HG02798 (cell line): ENCODE measurements at regions not wholly inside any gene's neighbourhood (a gene's known extent, or its start where the extent isn't known, plus 50 kb on each side); places are given as distances from the start of the nearest gene placed in this dataset.
"Not testable (repeated sequence)": the region's sequence is repeated elsewhere in the genome, so short reads cannot be mapped to it uniquely, and the experiment has no call there.

Source experiments
- ATAC-seq: cut with Tn5 transposase; IDR thresholded peaks from one replicate; pipeline ENCODE4 v1.9.1; 2021; ENCODE audit warnings: mild to moderate bottlenecking; ENCODE audit not compliant: unreplicated experiment, poor library complexity

DNA sequence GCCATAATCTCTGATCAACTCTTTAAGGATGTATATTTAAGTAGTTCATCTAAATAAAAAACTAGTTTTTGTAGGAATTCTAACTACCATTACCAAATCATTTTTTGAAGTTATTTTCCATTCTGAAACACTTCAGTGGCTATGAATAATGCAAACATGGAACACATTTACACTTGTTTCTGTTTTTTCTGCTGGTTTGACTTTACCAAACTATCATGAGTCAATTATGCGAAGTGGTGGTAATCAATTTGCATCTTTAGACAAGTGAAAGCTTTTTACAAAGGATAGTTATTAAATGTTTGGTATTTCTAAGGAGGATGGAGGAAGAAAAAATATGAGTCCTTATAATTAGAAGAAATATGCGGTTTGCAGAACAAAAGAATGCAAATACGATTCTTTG is 202.0 kb upstream of the MMADHC start:
- no peak for ATAC-seq

DNA sequence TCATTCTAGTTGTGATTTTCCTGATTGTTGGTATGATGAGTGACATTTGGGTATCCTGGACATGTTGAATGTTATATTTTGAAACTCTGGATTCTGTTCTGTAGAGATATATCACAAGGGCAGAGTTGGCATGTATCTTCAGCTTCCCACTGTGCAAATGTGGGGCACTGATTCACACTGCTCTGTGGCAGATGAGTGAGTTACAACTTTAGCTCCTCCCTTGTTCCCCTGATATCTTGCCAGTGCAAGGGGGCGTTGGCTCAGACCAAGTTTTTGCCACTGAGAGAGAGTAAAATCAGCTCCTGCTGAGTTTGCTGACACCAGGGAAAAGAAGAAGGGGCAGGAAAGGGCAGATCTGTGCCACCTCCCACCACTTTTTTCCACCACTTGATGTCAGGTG is 199.6 kb upstream of the MMADHC start:
- no peak for ATAC-seq

DNA sequence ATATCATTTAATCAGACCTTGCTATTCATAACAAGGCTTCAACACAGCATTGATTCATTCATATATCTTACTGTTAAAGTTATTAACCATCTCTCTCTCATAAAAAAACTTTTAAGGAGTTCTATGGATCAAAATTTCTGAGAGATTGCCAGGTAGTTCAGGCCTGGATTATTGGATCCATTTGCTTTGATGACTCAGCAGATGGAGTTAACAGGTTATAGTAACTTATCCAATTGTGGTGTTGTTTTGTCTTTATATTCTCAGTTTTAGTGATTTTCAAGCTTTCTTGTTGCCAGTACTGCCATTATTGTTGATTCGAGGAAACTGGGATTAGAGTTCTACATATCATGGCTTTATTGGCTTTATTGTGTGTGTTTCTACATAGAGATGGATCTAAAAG is 195.7 kb upstream of the MMADHC start:
- no peak for ATAC-seq

DNA sequence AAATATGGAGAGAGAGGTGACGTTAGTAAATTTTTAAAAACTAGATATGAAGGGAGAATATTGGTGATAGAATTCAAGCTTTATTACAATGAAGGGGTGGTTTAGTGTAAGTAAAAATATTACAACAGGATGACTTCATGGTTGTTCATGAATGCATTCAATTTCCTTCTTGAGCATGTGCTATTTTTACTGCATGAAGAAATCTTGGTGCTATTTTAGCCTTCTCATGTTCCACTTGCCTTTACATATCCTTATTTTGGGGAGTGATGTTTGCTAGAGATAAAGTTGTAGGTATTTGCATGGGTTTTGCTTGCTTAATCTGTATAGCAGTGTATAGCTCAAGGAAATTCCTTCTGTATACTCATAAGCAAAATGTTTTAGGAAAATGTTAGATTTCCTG is 195.0 kb upstream of the MMADHC start:
- no peak for ATAC-seq

DNA sequence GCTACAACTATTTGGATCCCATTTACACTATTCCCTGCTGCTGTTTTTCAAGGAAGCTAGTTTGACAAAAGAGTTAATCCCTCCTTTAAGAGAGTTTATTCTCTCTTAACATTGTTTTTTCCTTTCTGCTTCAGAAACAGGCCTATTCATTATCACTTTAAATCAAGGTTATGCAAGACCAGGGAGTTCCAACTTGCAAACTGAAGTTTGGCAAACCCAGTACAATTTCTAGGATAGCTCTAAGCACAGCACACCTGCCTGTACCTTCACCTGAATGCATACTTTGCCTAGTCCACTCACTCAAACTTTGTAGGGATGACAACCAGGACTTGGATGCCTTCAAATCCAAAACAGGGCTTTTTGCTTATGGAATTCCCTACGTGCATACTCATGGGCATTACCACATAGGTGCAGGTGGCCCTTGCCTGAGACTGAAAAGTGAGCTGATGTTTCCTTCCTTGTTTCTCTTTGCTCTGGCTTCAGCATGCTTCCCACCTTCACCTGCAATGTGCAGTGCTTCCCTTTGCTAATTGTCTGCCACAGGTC is 193.8 kb upstream of the MMADHC start:
- no peak for ATAC-seq

DNA sequence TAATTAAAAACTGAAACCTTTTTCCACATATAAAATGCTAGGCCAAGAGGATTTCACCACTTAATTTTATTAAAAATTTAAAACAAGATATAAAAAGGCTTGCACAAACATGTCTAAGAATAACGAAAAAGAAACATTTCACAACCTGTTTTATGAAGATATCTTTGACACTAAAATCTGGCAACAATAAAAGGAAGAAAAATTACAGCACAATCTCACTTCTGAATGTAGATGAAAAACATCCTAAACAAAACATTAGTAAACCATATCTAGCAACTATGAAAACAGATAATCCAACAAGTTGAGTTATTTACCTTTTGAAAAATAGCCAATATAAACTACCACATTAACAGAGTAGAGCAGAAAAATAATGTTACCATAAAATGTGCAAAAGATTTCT is 185.4 kb upstream of the MMADHC start:
- no peak for ATAC-seq

DNA sequence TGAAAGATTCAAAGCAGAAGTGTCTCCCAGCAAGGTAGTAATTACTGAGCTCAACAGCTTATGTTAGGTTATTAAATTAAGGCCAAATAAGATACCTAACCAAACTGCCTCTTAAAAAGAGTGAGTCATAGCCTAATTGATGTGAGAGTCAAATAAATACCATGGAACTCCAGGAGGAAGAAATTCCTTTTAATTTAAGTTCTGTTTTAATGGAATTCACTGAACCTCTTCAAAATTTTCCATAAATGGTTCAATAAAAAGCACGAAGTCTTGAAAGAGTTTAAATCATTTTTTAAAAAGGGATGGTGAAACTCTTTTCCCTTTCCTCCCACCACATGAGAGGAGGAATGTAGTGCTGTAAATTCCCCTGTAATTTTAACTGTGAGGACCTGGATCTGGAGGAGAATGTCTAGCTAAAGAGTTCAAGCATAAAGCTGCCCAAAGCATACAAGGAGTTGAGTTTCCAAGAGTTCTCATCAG is 180.8 kb upstream of the MMADHC start:
- no peak for ATAC-seq

DNA sequence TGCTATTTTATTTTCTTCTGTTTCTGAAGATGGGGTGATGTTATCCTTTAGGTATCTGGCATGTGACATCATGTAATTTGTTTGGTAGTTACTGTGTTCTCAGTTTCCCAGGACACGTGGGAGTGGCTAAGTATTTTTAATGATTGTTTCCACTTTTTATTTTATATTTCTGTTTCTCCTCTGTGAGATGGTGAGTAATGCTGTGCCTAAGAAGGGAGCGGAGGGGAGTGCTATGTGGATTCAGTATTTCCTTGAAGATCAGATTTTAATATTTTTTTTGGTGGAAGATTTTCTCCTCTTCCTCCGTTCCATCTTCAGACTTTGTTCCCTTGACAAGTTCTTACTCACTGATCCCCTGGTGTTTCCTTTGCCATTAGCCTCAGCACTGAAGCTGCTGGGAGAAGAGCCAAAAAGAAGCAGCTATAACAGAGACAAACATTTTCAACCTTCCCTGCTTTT is 180.0 kb upstream of the MMADHC start:
- no peak for ATAC-seq

DNA sequence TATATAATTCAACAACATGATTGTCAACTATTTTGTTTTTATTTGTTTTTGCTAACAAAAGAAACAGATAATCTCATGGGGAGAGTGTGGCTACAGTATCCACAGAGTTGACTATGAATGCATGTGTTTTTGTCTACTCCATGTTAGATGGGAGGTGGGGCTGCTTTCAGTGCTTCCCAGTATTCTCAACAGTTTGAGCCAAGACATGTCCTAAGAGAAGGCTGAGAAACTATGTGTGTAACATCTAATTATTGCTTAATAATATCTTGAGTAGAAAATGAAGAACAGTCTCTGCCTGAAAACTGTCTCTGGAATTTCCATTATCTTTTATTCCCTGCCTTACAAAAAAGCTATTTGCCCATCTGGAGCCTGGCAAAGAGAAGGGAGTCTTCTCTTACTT is 178.8 kb upstream of the MMADHC start:
- ATAC-seq = no peak

DNA sequence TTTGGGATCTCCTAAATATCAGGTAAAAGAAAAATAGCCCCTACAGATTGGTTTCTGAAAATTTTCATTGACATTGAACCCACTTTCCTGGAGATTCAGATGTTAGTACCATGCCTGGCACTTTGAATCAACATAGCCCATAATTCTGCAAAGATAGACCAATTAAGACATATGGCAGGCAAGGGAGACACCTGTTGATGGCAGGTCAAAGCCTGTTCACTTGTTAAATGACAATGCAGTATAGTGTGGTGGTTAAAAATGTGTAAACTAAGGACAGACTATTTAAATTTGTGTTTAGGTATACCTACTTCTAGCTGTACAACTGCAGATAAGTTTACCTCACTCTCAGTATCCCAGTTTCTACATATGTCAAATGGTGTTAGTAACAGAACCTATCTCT is 178.1 kb upstream of the MMADHC start:
- no peak for ATAC-seq

DNA sequence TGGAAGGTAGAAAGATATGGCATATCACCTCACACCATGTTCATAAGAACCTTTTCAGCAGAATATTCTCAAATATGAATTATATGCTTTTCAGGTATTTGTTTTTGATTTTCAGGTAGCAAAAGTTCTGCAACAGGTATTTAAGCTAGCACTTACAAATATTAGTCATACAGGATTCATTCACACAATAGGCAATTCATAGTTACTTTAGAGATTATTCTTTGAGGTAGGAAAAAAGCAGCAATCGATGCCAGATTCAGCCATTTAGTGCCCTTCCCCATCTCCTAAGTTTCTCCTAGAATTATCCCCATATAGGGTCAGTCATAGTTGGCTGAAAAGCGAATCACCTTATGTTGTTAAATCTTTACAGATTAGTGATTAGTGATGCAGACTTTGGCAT is 177.4 kb upstream of the MMADHC start:
- no peak for ATAC-seq

DNA sequence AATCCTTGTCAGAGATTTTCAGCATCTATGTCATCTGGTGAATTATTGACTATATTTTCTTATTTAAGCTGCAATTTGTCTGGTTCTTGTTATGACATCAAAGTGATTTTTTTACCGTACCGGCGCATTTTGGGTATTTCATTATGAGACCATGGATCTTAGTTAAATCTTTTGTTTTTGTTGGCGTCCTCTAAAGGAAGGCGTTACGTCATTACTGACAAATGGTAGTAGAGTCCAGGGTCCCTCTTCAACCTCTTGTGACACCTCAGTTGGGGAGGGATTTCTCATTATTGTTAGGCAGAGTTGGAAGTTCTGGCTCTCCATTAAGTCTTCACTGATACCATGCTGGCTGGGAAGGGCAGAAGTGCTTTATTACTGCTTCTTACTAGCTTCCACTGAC is 175.8 kb upstream of the MMADHC start:
- ATAC-seq = no peak

DNA sequence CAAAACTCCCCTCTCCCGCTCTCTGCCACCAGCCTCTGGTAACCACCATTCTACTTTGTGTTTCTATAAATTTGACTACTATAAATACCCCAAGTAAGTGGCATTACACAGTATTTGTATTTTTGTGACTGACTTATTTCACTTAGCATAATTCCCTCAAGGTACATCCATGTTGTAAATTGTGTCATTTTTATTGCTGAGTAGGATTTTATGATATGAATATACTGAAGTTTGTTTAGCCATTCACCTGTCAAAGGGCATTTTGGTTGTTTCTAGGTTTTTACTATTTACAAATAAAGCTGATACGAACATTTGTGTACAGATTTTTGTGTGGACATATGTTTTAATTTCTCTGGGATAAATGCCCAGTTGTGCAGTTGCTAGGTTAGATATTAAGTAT is 174.0 kb upstream of the MMADHC start:
- ATAC-seq = no peak

DNA sequence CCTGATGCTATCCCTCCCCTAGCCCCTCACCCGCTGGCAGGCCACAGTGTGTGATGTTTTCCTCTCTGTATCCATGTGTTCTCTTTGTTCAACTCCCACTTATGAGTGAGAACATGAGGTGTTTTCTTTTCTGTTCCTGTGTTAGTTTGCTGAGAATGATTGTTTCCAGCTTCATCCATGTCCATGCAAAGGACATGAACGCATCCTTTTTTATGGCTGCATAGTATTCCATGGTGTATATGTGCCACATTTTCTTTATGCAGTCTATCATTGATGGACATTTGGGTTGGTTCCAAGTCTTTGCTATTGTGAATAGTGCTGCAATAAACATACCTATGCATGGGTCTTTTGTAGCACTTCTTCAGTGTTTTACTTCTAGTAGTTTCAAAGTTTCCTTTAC is 171.8 kb upstream of the MMADHC start:
- ATAC-seq = not testable (repeated sequence)

DNA sequence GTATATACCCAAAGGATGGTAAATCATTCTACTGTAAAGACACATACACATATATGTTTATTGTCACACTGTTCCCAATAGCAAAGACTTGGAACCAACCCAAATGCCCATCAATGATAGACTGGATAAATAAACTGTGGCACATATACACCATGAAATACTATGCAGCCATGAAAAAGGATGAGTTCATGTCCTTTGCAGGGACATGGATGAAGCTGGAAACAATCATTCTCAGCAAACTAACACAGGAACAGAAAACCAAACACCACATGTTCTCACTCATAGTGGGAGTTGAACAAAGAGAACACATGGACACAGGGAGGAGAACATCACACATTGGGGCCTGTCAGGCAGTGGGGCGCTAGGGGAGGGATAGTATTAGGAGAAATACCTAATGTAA is 167.1 kb upstream of the MMADHC start:
- ATAC-seq = not testable (repeated sequence)

DNA sequence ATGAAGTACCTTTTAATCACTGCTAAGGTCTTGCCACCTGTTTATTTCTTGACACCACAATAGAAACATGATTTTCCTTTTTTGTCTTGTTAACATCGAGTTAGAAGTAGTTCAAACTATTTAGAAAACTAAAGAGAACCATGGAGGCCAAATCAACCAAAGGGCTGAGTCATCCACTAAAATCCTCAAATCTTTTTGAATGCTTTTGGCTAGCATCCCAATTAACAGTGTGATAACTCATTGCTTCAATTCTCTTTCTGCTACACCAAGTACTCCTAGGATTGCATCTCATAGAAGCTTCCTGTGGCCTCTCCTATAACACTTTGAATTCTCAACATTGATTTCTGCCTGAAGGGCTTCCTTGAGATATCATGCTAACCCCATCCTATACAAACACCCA is 159.9 kb upstream of the MMADHC start:
- ATAC-seq = no peak

DNA sequence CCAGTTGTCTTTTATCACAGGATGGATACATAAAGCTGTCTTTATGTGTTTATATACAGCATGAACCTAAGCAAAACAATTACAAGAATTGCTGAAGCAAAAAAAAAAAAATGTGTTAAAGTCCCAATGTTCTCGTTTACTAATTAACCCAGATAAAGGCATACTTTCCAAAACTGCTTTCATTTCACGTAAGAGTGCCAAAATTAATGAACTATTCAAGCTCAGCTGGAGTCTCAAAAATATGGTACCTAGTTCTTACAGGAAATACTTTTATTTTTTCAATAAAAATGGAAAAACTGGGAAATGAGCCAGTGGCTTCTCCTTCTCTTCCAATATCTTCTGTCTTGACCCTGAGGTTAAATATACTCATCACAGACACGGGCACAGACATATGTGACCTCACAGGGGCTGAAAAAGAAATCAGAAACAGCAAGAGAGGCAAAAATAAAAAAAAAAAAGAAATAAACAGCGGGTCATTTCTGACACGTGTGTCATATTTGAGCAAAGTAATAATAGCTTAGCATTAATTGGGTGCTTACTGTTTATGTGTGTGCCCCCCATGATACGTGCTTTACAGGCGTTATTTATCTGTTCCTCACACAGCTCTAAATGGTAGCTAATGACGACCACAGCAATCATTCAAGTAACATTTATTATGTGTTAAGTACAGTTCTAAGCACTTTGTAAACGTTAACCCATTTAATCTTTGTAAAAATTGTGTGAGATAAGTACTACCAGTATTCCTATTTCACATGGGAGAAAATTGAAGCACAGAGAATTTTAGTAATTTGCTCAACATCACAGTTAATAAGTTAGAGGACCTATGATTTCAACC is 158.0 kb upstream of the MMADHC start:
- ATAC-seq = no peak

DNA sequence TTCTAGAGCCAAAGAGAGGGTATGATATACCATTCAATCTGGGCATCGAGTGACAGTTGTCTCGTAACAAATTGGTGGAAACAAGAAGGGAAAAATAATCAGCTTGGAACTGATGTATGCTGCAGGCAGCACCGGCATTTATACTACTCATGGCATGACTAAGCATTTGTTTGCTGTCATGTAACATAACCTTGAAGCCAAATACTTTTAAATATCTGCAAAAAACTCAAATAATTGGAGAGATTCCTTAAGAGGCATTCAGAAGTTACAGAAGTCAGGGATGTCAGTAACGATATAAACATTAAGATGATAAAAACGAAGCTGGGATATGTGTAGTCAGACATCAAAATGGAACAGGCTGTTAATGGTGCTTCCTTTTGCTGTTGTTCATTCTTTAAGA is 157.3 kb upstream of the MMADHC start:
- no peak for ATAC-seq

DNA sequence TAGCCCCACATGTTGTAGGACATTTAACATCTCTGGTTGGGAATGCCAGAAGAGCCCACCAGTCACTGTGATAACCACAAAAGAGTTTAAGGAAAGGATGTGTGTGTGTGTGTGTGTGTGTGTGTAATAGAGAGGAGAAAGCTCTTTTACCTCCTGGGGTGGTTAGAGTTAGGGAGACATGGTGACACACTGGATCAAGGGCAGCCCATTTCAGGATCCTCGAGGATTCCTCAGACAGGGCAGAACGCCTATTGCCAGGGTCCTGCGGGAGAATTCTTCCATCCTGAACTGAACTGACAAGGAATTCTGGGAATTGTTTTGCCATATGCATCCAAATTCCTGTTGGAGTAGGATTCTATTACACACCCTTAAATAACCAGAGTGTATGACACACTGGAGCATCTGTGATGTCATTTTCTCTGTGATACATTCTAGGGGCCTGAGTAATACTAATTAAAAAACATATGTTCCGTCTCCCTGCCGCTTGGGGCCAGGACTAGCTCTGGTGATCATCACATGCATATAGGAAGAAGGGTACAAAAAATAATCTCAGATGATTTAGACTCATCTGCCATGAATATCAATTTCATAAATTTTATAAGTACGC is 156.4 kb upstream of the MMADHC start:
- ATAC-seq = no peak

DNA sequence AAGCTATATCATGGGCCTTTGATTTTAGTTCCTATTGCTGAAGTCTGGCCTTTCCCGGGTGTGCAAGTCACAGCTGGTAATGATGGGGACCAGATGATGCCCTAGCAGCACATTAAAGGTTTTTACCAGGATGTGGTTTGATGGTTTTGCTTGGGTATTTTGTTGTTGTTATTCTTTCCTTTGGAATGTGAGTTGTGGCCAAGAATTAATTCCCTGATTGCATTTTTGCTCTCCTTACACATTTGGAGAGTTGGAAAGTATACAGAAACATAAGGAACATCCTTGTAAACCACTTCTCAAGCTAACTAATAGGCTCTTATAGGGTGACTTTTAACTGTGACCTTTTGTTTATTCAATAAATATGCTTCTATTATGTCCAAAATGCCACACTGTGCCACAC is 154.1 kb upstream of the MMADHC start:
- no peak for ATAC-seq

DNA sequence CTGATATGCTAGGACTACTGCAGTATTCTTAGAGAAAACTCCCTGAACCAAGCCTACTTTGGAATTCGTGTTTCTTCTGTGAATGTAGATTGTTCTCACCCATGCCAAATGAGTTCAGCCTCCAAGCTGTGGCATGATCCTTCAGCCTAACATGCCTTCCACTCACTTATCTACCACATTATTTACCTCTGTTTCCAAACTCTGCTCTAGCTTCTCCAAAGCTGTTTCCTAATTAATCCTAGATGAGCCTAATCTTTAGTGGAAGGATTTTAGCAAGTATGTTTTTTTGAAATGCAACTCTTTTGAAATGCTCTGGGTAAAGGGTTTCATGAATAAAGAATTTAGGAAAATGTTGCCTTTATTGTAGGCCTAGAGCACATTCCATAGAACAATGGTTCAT is 152.9 kb upstream of the MMADHC start:
- ATAC-seq = no peak

DNA sequence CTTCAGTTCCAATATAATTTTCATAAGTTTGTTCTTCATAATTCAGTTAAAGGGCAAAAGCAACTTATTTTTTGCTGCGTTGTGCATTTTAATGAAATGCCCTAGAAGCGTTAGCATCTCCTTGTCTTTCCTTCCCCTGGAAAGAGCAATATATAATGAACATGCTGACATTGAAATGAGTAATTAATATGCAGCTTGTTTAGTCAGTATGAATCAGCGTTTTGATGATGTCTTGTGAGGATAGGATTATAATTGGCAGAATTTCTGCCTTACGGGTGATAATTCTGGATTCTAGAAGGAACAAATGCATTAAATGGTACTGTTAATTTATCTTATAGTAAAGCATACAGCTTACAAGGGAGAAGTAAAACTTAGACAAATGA is 152.3 kb upstream of the MMADHC start:
- no peak for ATAC-seq
